Prostate gland (tissue), 2 donors: ENCODE measurements at regions not wholly inside any gene's neighbourhood (a gene's known extent, or its start where the extent isn't known, plus 50 kb on each side); places are given as distances from the start of the nearest gene placed in this dataset.

ENCODE experiments used
- DNase-seq: peaks from one replicate; pipeline ENCODE4 v3.0.0-alpha.2; 2019; ENCODE audit warnings: low spot score
- H3K27ac ChIP-seq, 2 donors: fragments of 200-600 bp; sonication (generic); 2 replicates each; pipeline ENCODE4 v1.5.1; 2017 to 2019
- H3K27me3 ChIP-seq: fragments of 200-600 bp; sonication (generic); replicated peaks from 2 replicates; pipeline ENCODE4 v1.5.1; 2019; ENCODE audit not compliant: insufficient read depth
- H3K36me3 ChIP-seq, 2 donors: fragments of 200-600 bp; sonication (generic); 1 replicate in 1 of 2; 2 replicates in 1 of 2; pipeline versions ENCODE4 v1.5.1 to v1.8.1; 2017 to 2019
- H3K4me1 ChIP-seq: fragments of 200-600 bp; sonication (generic); replicated peaks from 2 replicates; pipeline ENCODE4 v1.5.1; 2019
- H3K4me3 ChIP-seq, 2 donors: fragments of 200-600 bp; sonication (generic); 2 replicates each; pipeline ENCODE4 v1.5.1; 2017 to 2019
- H3K9me3 ChIP-seq: fragments of 200-600 bp; sonication (generic); 2 replicates; pipeline ENCODE4 v1.5.1; 2017
- CTCF ChIP-seq, 4 experiments: fragments of 200-600 bp in 2 of 4; fragments of 450-650 bp in 2 of 4; sonication (generic) in 2 of 4; IDR thresholded peaks; 1 replicate in 3 of 4; 2 replicates in 1 of 4; pipeline ENCODE4 v1.5.1; 2016 to 2019; ENCODE audit warnings: antibody characterized with exemption in 4 of 4, mild to moderate bottlenecking in 2 of 4, moderate library complexity in 2 of 4
- POLR2A ChIP-seq: fragments of 450-650 bp; IDR thresholded peaks from one replicate; pipeline ENCODE4 v1.6.1; 2016; ENCODE audit warnings: antibody characterized with exemption, mild to moderate bottlenecking
- POLR2AphosphoS5 ChIP-seq: sonication (generic); formaldehyde crosslinking; IDR thresholded peaks from one replicate; pipeline ENCODE4 v1.6.1; 2017; ENCODE audit warnings: antibody characterized with exemption
- WGBS: methylation state at CpG from one replicate; pipeline ENCODE4 v1.1.5; 2018; 5-methylcytosine and 5-hydroxymethylcytosine counted together
- intact Hi-C: fragments of 100-400 bp; cut with DNase I; formaldehyde crosslinking; loops from one replicate; pipeline ENCODE4 v1.14.2; 2022

- Histone ChIP-seq H3K4me1 (no peaks in the 10 kb centered on the region), H3K27me3 (no peaks in the 10 kb centered on the region), H3K36me3 (no peaks in the 10 kb centered on the region), H3K9me3 (no peaks in the 10 kb centered on the region), H3K27ac (no peak overlapping the region), H3K4me3 (no peak overlapping the region)
- no peak for DNase-seq
- WGBS, result 73% methylated on average over 1 of the region's 1 CpG
- no peak for TF ChIP-seq POLR2AphosphoS5
- TF ChIP-seq POLR2A, result no peak
- TF ChIP-seq CTCF (IDR thresholded peaks at IDR 0.05), result no peak
- intact Hi-C loops, result no loop called here
These were observed 187.4 kb downstream of the SUCLA2 start for GRCh38 chr13:47813718-47814117.

- intact Hi-C loops, result no loop called here
- DNase-seq, result no peak
- H3K27ac ChIP-seq, result no peak overlapping the region
- H3K9me3 ChIP-seq, result no peaks in the 10 kb centered on the region
- 54% methylated on average over 1 of the region's 1 CpG for WGBS
- H3K27me3 ChIP-seq, result no peaks in the 10 kb centered on the region
- H3K4me1 ChIP-seq, result no peaks in the 10 kb centered on the region
- no peak for TF ChIP-seq POLR2AphosphoS5
- TF ChIP-seq CTCF (IDR thresholded peaks at IDR 0.05), result no peak
- no peak for TF ChIP-seq POLR2A
- H3K4me3 ChIP-seq, result no peak overlapping the region
- no peaks in the 10 kb centered on the region for H3K36me3 ChIP-seq
These were observed 191.7 kb downstream of the SUCLA2 start for GRCh38 chr13:47809411-47809810.

GRCh38 chr13:47803131-47803530, 197.9 kb downstream of the SUCLA2 start:
- Histone ChIP-seq H3K9me3 (no peaks in the 10 kb centered on the region), H3K27me3 (no peaks in the 10 kb centered on the region), H3K27ac (no peak overlapping the region), H3K4me1 (no peaks in the 10 kb centered on the region), H3K36me3 (no peaks in the 10 kb centered on the region), H3K4me3 (no peak overlapping the region)
- TF ChIP-seq POLR2AphosphoS5 (no peak), CTCF (IDR thresholded peaks at IDR 0.05) (no peak), POLR2A (no peak)
- intact Hi-C loops, result no loop called here
- no peak for DNase-seq
- WGBS, result 92% methylated on average over 2 of the region's 2 CpGs

- intact Hi-C loops, result no loop called here
- Histone ChIP-seq H3K9me3 (no peaks in the 10 kb centered on the region), H3K4me3 (no peak overlapping the region), H3K4me1 (no peaks in the 10 kb centered on the region), H3K36me3 (no peaks in the 10 kb centered on the region), H3K27ac (no peak overlapping the region), H3K27me3 (no peaks in the 10 kb centered on the region)
- TF ChIP-seq CTCF (IDR thresholded peaks at IDR 0.05) (no peak), POLR2A (no peak), POLR2AphosphoS5 (no peak)
- 95% methylated on average over 3 of the region's 3 CpGs for WGBS
- DNase-seq, result no peak
These were observed 199.5 kb downstream of the SUCLA2 start for GRCh38 chr13:47801555-47801954.

- no peaks in the 10 kb centered on the region for H3K4me1 ChIP-seq
- no peak overlapping the region for H3K4me3 ChIP-seq
- H3K36me3 ChIP-seq, result no peaks in the 10 kb centered on the region
- WGBS, result 94% methylated on average over 2 of the region's 2 CpGs
- H3K27me3 ChIP-seq, result no peaks in the 10 kb centered on the region
- intact Hi-C loops, result no loop called here
- no peak for DNase-seq
- H3K9me3 ChIP-seq, result no peaks in the 10 kb centered on the region
- TF ChIP-seq CTCF (IDR thresholded peaks at IDR 0.05) (no peak), POLR2AphosphoS5 (no peak), POLR2A (no peak)
- no peak overlapping the region for H3K27ac ChIP-seq
These were observed 200.5 kb downstream of the SUCLA2 start for GRCh38 chr13:47800593-47800992.
